ENCODE measurements at regions not wholly inside any gene's neighbourhood (a gene's known extent, or its start where the extent isn't known, plus 50 kb on each side); places are given as distances from the start of the nearest gene placed in this dataset.

DNA sequence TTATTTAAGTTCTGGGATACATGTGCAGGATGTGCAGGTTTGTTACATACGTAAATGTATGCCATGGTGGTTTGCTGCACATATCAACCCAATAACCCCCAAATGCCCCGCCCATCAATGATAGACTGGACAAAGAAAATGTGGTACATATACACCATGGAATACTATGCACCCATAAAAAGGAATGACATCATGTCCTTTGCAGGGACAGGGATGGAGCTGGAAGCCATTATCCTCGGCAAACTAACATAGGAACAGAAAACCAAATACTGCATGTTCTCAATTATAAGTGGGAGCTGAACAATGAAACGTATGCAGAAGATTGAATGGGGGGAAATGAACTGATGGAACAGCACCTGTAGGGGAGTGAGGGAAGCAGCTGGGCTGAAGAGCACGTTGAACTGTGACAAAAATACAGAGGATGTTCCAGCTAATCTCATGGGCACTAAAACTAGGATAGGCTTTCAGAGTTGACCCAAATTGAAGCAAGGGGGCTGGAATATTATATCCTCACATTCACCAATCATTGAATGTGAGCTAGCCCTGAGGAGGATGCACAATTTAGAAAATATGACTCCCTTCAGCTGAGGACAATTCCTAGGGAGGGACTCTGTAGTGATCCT is 70.5 kb upstream of the OSMR start:
- DNase-seq (ENCODE audit: low spot score): no peak
- Histone ChIP-seq H3K9me3 (no peaks in the 10 kb centered on the region), H3K4me3 (no peak overlapping the region), H3K27ac (no peak overlapping the region), H3K36me3 (no peaks in the 10 kb centered on the region), H3K4me1 (ENCODE audit: control insufficient read depth in 1 of 2, low read depth in 2 of 2) (no peaks in the 10 kb centered on the region), H3K27me3 (replicated peaks; ENCODE audit: insufficient read depth) (no peaks in the 10 kb centered on the region)
- TF ChIP-seq, protein P1, sequence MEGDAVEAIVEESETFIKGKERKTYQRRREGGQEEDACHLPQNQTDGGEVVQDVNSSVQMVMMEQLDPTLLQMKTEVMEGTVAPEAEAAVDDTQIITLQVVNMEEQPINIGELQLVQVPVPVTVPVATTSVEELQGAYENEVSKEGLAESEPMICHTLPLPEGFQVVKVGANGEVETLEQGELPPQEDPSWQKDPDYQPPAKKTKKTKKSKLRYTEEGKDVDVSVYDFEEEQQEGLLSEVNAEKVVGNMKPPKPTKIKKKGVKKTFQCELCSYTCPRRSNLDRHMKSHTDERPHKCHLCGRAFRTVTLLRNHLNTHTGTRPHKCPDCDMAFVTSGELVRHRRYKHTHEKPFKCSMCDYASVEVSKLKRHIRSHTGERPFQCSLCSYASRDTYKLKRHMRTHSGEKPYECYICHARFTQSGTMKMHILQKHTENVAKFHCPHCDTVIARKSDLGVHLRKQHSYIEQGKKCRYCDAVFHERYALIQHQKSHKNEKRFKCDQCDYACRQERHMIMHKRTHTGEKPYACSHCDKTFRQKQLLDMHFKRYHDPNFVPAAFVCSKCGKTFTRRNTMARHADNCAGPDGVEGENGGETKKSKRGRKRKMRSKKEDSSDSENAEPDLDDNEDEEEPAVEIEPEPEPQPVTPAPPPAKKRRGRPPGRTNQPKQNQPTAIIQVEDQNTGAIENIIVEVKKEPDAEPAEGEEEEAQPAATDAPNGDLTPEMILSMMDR (IDR thresholded peaks at IDR 0.05): no peak
- no peak for ATAC-seq (ENCODE audit: insufficient number of reproducible peaks, low FRiP score, low read depth)

DNA sequence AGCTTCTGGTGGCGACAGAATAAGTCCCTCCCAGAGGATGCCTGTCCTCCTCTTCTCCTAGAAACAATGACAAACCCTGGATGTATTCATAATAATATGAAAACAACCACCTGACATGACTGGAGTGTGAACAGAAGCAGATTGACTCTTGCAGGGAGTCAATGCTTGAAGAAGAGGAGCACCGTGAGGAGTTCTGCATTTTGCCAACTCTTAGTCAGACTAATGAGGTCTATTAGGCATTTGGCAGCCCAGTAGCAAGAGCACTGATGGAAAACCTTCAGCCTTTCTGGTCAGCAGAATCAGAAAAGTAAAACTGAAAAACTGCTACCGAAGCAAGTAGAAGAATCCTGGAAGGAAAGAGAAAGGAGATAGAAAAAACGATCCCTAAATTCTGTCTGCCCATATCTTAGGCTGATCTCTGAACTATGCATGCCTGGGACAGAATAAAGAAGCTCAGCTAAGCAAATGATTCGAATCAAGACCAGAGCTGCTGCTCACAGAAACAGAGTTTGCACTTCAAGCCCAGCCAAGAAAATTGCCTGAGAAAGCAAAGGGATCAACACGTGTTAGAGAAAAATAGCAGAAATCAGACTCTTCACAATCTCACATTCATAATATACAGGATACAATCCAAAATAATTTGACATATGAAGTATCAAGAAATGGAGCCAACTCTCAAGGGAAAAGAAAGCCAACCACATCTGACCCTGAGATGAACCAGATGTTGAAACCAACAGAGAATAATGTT is 69.5 kb upstream of the OSMR start:
- Histone ChIP-seq H3K36me3 (no peaks in the 10 kb centered on the region), H3K9me3 (no peaks in the 10 kb centered on the region), H3K27me3 (replicated peaks; ENCODE audit: insufficient read depth) (no peaks in the 10 kb centered on the region), H3K27ac (no peak overlapping the region), H3K4me3 (no peak overlapping the region), H3K4me1 (ENCODE audit: control insufficient read depth in 1 of 2, low read depth in 2 of 2) (peaks cover 0 to 3% of the 10 kb centered on the region in 2 donors)
- ATAC-seq (ENCODE audit: insufficient number of reproducible peaks, low FRiP score, low read depth): no peak
- TF ChIP-seq, protein P1 (IDR thresholded peaks at IDR 0.05): no peak
- no peak for DNase-seq (ENCODE audit: low spot score)

DNA sequence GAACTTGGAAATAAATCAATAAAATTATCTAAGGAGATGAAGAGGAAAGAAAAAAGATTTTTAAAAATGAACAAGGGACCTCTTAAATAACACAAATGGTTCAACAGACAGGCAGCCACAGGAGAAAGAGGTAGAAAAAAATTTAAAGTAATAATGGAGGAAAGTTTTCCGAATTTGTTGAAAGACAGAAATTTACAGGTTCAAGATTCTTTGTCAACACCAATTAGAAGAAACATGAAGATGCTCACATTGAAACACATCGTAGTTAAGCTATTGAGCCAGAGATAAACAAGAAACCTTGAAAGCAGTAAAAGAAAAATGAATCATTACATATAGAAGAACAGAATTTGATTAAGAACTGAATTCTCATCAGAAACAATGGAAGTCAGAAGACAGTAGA is 68.7 kb upstream of the OSMR start:
- Histone ChIP-seq H3K9me3 (no peaks in the 10 kb centered on the region), H3K4me1 (ENCODE audit: control insufficient read depth in 1 of 2, low read depth in 2 of 2) (peaks cover 0 to 3% of the 10 kb centered on the region in 2 donors), H3K4me3 (no peak overlapping the region), H3K27me3 (replicated peaks; ENCODE audit: insufficient read depth) (no peaks in the 10 kb centered on the region), H3K27ac (no peak overlapping the region), H3K36me3 (no peaks in the 10 kb centered on the region)
- TF ChIP-seq, protein P1 (IDR thresholded peaks at IDR 0.05): no peak
- ATAC-seq (ENCODE audit: insufficient number of reproducible peaks, low FRiP score, low read depth) (no peak), DNase-seq (ENCODE audit: low spot score) (no peak)

DNA sequence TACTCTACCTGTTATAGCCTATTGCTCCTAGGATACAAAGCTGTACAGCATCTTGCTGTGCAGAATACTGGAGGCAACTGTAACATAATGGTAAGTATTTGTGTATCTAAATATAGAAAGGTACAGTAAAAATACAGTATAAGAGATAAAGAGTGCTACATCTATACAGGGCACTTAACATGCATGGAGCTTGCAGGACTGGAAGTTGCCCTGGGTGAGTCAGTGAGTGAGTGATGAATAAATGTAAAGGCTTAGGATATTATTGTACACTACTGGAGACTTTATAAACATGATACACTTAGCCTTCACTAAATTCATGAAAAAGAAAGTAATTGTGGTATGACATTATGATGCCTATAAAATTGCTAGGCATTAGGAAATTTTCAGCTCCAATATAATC is 65.5 kb upstream of the OSMR start:
- H3K36me3 ChIP-seq: no peaks in the 10 kb centered on the region
- H3K27me3 ChIP-seq (replicated peaks; ENCODE audit: insufficient read depth): no peaks in the 10 kb centered on the region
- H3K9me3 ChIP-seq: no peaks in the 10 kb centered on the region
- H3K27ac ChIP-seq: no peak overlapping the region
- H3K4me1 ChIP-seq (ENCODE audit: control insufficient read depth in 1 of 2, low read depth in 2 of 2): peaks cover 6 to 19% of the 10 kb centered on the region in 2 donors
- DNase-seq (ENCODE audit: low spot score) (no peak), ATAC-seq (ENCODE audit: insufficient number of reproducible peaks, low FRiP score, low read depth) (no peak)
- TF ChIP-seq, protein P1 (IDR thresholded peaks at IDR 0.05): no peak
- no peak overlapping the region for H3K4me3 ChIP-seq

DNA sequence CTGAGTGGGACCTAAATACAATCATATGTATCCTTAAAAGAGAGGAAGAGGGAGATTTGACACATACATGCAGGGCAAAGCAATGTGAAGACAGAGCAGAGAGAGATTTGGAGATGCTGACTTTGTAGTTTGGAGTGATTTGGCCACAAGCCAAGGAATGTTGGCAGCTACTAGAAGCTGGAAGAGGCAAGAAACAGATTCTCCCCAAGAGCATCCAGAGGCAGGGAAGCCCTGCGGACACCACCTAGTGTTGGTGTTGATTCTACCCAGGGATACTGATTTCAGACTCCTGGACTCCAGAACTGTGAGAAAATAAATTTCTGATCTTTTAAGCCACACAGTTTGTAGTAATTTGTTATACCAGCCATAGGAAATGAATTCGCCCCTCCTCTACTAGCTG is 64.9 kb upstream of the OSMR start:
- TF ChIP-seq, protein P1 (IDR thresholded peaks at IDR 0.05): no peak
- Histone ChIP-seq H3K9me3 (no peaks in the 10 kb centered on the region), H3K4me1 (ENCODE audit: control insufficient read depth in 1 of 2, low read depth in 2 of 2) (peaks cover 6 to 19% of the 10 kb centered on the region in 2 donors), H3K4me3 (no peak overlapping the region), H3K27me3 (replicated peaks; ENCODE audit: insufficient read depth) (no peaks in the 10 kb centered on the region), H3K27ac (no peak overlapping the region), H3K36me3 (no peaks in the 10 kb centered on the region)
- ATAC-seq (ENCODE audit: insufficient number of reproducible peaks, low FRiP score, low read depth) (no peak), DNase-seq (ENCODE audit: low spot score) (no peak)

Data from thoracic aorta (tissue), 2 donors.